ENCODE measurements at regions not wholly inside any gene's neighbourhood (a gene's known extent, or its start where the extent isn't known, plus 50 kb on each side); places are given as distances from the start of the nearest gene placed in this dataset.

DNA sequence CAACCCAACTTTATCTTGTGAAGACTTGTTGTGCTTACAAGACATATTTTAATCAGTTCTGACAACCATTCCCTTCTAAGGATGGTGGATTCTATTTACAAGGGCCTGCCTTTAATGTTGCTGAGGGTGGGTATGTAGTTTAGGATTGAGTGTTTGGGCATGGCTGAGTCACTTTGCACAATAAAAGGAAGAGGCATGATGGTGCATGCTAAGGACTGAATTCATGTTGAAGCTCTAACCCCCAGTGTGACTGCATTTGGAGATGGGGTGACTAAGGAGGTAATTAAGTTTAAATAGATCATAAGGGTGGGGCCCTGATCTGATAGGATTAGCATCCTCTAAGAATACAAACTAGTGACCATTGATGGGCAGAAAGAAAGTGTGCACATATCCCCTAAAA, 196.1 kb upstream of the HS3ST3A1 start (continued):
- TF ChIP-seq, protein P1, sequence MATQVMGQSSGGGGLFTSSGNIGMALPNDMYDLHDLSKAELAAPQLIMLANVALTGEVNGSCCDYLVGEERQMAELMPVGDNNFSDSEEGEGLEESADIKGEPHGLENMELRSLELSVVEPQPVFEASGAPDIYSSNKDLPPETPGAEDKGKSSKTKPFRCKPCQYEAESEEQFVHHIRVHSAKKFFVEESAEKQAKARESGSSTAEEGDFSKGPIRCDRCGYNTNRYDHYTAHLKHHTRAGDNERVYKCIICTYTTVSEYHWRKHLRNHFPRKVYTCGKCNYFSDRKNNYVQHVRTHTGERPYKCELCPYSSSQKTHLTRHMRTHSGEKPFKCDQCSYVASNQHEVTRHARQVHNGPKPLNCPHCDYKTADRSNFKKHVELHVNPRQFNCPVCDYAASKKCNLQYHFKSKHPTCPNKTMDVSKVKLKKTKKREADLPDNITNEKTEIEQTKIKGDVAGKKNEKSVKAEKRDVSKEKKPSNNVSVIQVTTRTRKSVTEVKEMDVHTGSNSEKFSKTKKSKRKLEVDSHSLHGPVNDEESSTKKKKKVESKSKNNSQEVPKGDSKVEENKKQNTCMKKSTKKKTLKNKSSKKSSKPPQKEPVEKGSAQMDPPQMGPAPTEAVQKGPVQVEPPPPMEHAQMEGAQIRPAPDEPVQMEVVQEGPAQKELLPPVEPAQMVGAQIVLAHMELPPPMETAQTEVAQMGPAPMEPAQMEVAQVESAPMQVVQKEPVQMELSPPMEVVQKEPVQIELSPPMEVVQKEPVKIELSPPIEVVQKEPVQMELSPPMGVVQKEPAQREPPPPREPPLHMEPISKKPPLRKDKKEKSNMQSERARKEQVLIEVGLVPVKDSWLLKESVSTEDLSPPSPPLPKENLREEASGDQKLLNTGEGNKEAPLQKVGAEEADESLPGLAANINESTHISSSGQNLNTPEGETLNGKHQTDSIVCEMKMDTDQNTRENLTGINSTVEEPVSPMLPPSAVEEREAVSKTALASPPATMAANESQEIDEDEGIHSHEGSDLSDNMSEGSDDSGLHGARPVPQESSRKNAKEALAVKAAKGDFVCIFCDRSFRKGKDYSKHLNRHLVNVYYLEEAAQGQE (IDR thresholded peaks at IDR 0.05) = no peak
- no peak for TF ChIP-seq SP1 (IDR thresholded peaks at IDR 0.05)
- no peak for TF ChIP-seq GABPA (IDR thresholded peaks at IDR 0.05 in 1 of 2, conservative IDR thresholded peaks at IDR 0.05 in 1 of 2)

DNA sequence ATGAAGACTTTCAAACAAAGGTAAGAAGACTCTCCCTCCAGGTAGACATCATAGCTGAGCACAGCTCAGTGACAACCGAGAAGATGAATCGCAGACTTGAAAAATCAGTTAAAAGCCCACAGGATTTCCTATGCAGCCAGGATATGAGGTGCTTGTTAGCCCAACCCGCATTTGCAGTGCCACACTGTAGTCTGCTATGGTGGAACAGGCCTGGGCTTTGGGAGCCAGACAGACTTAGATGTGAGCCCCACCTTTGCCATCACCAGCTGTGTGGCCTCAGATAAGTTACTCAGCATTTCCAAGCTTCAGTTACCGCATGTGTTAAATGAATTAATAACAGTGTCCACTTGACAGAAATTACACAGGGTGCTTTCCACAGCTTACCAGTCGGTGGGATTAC, 204.4 kb upstream of the HS3ST3A1 start:
- H3K27ac ChIP-seq (ENCODE audit: low read depth in 1 of 2, low read length in 2 of 2) = no peak overlapping the region
- H3K9me3 ChIP-seq (ENCODE audit: control insufficient read depth in 4 of 4, low read length in 3 of 4) = no peaks in the 10 kb centered on the region
- no peaks in the 10 kb centered on the region for H3K27me3 ChIP-seq (ENCODE audit: control insufficient read depth in 4 of 4, insufficient read depth in 4 of 4, low read length in 3 of 4)
- H3K4me3 ChIP-seq (ENCODE audit: low read depth in 1 of 3, low read length in 3 of 3) = no peak overlapping the region
- DNase-seq (ENCODE audit: low spot score) = peak; percentile 65
- no peaks in the 10 kb centered on the region for H3K4me1 ChIP-seq (ENCODE audit: control insufficient read depth in 4 of 4, insufficient read depth in 4 of 4, low read length in 3 of 4)
- H3K9ac ChIP-seq (ENCODE audit: low read depth in 1 of 2, low read length in 2 of 2) = no peak overlapping the region
- TF ChIP-seq JUND (IDR thresholded peaks at IDR 0.05) (no peak), RXRA (IDR thresholded peaks at IDR 0.05) (no peak), NR2F2 (IDR thresholded peaks at IDR 0.05) (no peak), GABPA (IDR thresholded peaks at IDR 0.05 in 1 of 2, conservative IDR thresholded peaks at IDR 0.05 in 1 of 2) (no peak), EGR1 (IDR thresholded peaks at IDR 0.05; ENCODE audit: low read depth in 2 of 2) (no peak), SP1 (IDR thresholded peaks at IDR 0.05) (no peak), TAF1 (conservative IDR thresholded peaks at IDR 0.05) (no peak)
- TF ChIP-seq, protein P2, sequence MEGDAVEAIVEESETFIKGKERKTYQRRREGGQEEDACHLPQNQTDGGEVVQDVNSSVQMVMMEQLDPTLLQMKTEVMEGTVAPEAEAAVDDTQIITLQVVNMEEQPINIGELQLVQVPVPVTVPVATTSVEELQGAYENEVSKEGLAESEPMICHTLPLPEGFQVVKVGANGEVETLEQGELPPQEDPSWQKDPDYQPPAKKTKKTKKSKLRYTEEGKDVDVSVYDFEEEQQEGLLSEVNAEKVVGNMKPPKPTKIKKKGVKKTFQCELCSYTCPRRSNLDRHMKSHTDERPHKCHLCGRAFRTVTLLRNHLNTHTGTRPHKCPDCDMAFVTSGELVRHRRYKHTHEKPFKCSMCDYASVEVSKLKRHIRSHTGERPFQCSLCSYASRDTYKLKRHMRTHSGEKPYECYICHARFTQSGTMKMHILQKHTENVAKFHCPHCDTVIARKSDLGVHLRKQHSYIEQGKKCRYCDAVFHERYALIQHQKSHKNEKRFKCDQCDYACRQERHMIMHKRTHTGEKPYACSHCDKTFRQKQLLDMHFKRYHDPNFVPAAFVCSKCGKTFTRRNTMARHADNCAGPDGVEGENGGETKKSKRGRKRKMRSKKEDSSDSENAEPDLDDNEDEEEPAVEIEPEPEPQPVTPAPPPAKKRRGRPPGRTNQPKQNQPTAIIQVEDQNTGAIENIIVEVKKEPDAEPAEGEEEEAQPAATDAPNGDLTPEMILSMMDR (IDR thresholded peaks at IDR 0.05; ENCODE audit: low read depth, low read length, missing input control) = no peak
- TF ChIP-seq, protein P3, sequence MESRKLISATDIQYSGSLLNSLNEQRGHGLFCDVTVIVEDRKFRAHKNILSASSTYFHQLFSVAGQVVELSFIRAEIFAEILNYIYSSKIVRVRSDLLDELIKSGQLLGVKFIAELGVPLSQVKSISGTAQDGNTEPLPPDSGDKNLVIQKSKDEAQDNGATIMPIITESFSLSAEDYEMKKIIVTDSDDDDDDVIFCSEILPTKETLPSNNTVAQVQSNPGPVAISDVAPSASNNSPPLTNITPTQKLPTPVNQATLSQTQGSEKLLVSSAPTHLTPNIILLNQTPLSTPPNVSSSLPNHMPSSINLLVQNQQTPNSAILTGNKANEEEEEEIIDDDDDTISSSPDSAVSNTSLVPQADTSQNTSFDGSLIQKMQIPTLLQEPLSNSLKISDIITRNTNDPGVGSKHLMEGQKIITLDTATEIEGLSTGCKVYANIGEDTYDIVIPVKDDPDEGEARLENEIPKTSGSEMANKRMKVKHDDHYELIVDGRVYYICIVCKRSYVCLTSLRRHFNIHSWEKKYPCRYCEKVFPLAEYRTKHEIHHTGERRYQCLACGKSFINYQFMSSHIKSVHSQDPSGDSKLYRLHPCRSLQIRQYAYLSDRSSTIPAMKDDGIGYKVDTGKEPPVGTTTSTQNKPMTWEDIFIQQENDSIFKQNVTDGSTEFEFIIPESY (IDR thresholded peaks at IDR 0.05) = no peak
- TF ChIP-seq, protein P4, sequence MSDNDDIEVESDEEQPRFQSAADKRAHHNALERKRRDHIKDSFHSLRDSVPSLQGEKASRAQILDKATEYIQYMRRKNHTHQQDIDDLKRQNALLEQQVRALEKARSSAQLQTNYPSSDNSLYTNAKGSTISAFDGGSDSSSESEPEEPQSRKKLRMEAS (IDR thresholded peaks at IDR 0.05) = no peak
- TF ChIP-seq, protein P1 (IDR thresholded peaks at IDR 0.05) = no peak
- 70% methylated on average over 5 of the region's 5 CpGs for WGBS
- no peaks in the 10 kb centered on the region for H3K36me3 ChIP-seq (ENCODE audit: control insufficient read depth in 4 of 4, insufficient read depth in 3 of 4, low read depth in 1 of 4, low read length in 3 of 4)
